ENCODE measurements at regions not wholly inside any gene's neighbourhood (a gene's known extent, or its start where the extent isn't known, plus 50 kb on each side); places are given as distances from the start of the nearest gene placed in this dataset.

GRCh38 chr10:23884670-23885069, 324.3 kb upstream of the KIAA1217 start:
- no peaks in the 10 kb centered on the region for H3K4me1 ChIP-seq
- H3K36me3 ChIP-seq: no peaks in the 10 kb centered on the region
- H3K27me3 ChIP-seq: no peaks in the 10 kb centered on the region
- H3K27ac ChIP-seq: no peak overlapping the region
- H3K4me3 ChIP-seq: no peak overlapping the region
- no peaks in the 10 kb centered on the region for H3K9me3 ChIP-seq
- intact Hi-C loops (cut with DNase I; ENCODE audit: low total_unique reads): no loop called here
- TF ChIP-seq POLR2AphosphoS5 (IDR thresholded peaks at IDR 0.05) (no peak), CTCF (IDR thresholded peaks at IDR 0.05) (no peak), POLR2A (IDR thresholded peaks at IDR 0.05) (no peak)
- no peak for DNase-seq (ENCODE audit: low spot score in 2 of 2)

- Histone ChIP-seq H3K27ac (no peak overlapping the region), H3K27me3 (no peaks in the 10 kb centered on the region), H3K4me1 (no peaks in the 10 kb centered on the region), H3K9me3 (no peaks in the 10 kb centered on the region), H3K4me3 (no peak overlapping the region), H3K36me3 (no peaks in the 10 kb centered on the region)
- no peak for TF ChIP-seq POLR2AphosphoS5 (IDR thresholded peaks at IDR 0.05)
- no peak for TF ChIP-seq CTCF (IDR thresholded peaks at IDR 0.05)
- no peak for TF ChIP-seq POLR2A (IDR thresholded peaks at IDR 0.05)
- intact Hi-C loops (cut with DNase I; ENCODE audit: low total_unique reads): no loop called here
- no peak for DNase-seq (ENCODE audit: low spot score in 2 of 2)
These were observed 323.1 kb upstream of the KIAA1217 start for GRCh38 chr10:23885853-23886252.

GRCh38 chr10:23886355-23886754, 322.6 kb upstream of the KIAA1217 start:
- H3K27ac ChIP-seq: no peak overlapping the region
- no peaks in the 10 kb centered on the region for H3K27me3 ChIP-seq
- TF ChIP-seq POLR2A (IDR thresholded peaks at IDR 0.05) (no peak), CTCF (IDR thresholded peaks at IDR 0.05) (no peak), POLR2AphosphoS5 (IDR thresholded peaks at IDR 0.05) (no peak)
- no peak for DNase-seq (ENCODE audit: low spot score in 2 of 2)
- H3K36me3 ChIP-seq: no peaks in the 10 kb centered on the region
- H3K4me3 ChIP-seq: no peak overlapping the region
- intact Hi-C loops (cut with DNase I; ENCODE audit: low total_unique reads): no loop called here
- H3K9me3 ChIP-seq: no peaks in the 10 kb centered on the region
- H3K4me1 ChIP-seq: no peaks in the 10 kb centered on the region

GRCh38 chr10:23891301-23891700, 317.6 kb upstream of the KIAA1217 start:
- no peaks in the 10 kb centered on the region for H3K4me1 ChIP-seq
- intact Hi-C loops (cut with DNase I; ENCODE audit: low total_unique reads): no loop called here
- H3K4me3 ChIP-seq: no peak overlapping the region
- H3K9me3 ChIP-seq: no peaks in the 10 kb centered on the region
- H3K27ac ChIP-seq: no peak overlapping the region
- DNase-seq (ENCODE audit: low spot score in 2 of 2): no peak
- no peaks in the 10 kb centered on the region for H3K27me3 ChIP-seq
- TF ChIP-seq POLR2A (IDR thresholded peaks at IDR 0.05) (no peak), CTCF (IDR thresholded peaks at IDR 0.05) (no peak), POLR2AphosphoS5 (IDR thresholded peaks at IDR 0.05) (no peak)
- no peaks in the 10 kb centered on the region for H3K36me3 ChIP-seq

GRCh38 chr10:23892296-23892695, 316.6 kb upstream of the KIAA1217 start:
- Histone ChIP-seq H3K36me3 (no peaks in the 10 kb centered on the region), H3K4me3 (no peak overlapping the region), H3K27ac (no peak overlapping the region), H3K9me3 (no peaks in the 10 kb centered on the region), H3K27me3 (no peaks in the 10 kb centered on the region), H3K4me1 (no peaks in the 10 kb centered on the region)
- TF ChIP-seq POLR2AphosphoS5 (IDR thresholded peaks at IDR 0.05) (no peak), POLR2A (IDR thresholded peaks at IDR 0.05) (no peak), CTCF (IDR thresholded peaks at IDR 0.05) (no peak)
- no peak for DNase-seq (ENCODE audit: low spot score in 2 of 2)
- intact Hi-C loops (cut with DNase I; ENCODE audit: low total_unique reads): no loop called here
